KMS-11 (cell line): ENCODE measurements at regions not wholly inside any gene's neighbourhood (a gene's known extent, or its start where the extent isn't known, plus 50 kb on each side); places are given as distances from the start of the nearest gene placed in this dataset.

ENCODE experiments used
- H2AFZ ChIP-seq: fragments of 200-600 bp; sonication (generic); 2 replicates; pipeline ENCODE4 v1.6.1; 2016; ENCODE audit warnings: antibody characterized with exemption, mixed run types, low read depth
- H3K27ac ChIP-seq: fragments of 200-600 bp; sonication (generic); 2 replicates; pipeline ENCODE4 v1.6.1; 2016; ENCODE audit warnings: mild to moderate bottlenecking, mixed run types
- H3K27me3 ChIP-seq: fragments of 200-600 bp; sonication (generic); 2 replicates; pipeline ENCODE4 v1.6.1; 2017; ENCODE audit warnings: mild to moderate bottlenecking, low read depth, mixed run types, moderate library complexity; ENCODE audit not compliant: insufficient read depth
- H3K36me3 ChIP-seq: fragments of 200-600 bp; sonication (generic); 2 replicates; pipeline ENCODE4 v1.6.1; 2017; ENCODE audit warnings: mild to moderate bottlenecking, mixed run types; ENCODE audit not compliant: insufficient read depth
- H3K4me1 ChIP-seq: fragments of 200-600 bp; sonication (generic); 2 replicates; pipeline ENCODE4 v1.6.1; 2016; ENCODE audit warnings: mild to moderate bottlenecking, low read depth, mixed run types; ENCODE audit not compliant: poor library complexity, severe bottlenecking
- H3K4me2 ChIP-seq: fragments of 200-600 bp; sonication (generic); 2 replicates; pipeline ENCODE4 v1.7.0; 2016; ENCODE audit warnings: mild to moderate bottlenecking, mixed run types
- H3K4me3 ChIP-seq: fragments of 200-600 bp; sonication (generic); IDR thresholded peaks from 2 replicates; pipeline ENCODE4 v1.6.1; 2017; ENCODE audit warnings: low read depth, low read length, mixed read lengths; ENCODE audit not compliant: insufficient read depth
- H3K79me2 ChIP-seq: fragments of 200-600 bp; sonication (generic); 2 replicates; pipeline ENCODE4 v1.6.1; 2016; ENCODE audit warnings: low read depth, mixed run types; ENCODE audit not compliant: insufficient read depth
- H3K9ac ChIP-seq: fragments of 200-600 bp; sonication (generic); 2 replicates; pipeline ENCODE4 v1.6.1; 2016; ENCODE audit warnings: mild to moderate bottlenecking, mixed run types
- H4K20me1 ChIP-seq: fragments of 200-600 bp; sonication (generic); 2 replicates; pipeline ENCODE4 v1.6.1; 2016; ENCODE audit warnings: mild to moderate bottlenecking, mixed run types; ENCODE audit not compliant: insufficient read depth
- CTCF ChIP-seq: fragments of 200-600 bp; sonication (generic); conservative IDR thresholded peaks from 2 replicates; pipeline ENCODE4 v1.6.1; 2017; ENCODE audit warnings: low read depth, mild to moderate bottlenecking, antibody characterized with exemption, low read length, moderate library complexity, mixed read lengths

DNA sequence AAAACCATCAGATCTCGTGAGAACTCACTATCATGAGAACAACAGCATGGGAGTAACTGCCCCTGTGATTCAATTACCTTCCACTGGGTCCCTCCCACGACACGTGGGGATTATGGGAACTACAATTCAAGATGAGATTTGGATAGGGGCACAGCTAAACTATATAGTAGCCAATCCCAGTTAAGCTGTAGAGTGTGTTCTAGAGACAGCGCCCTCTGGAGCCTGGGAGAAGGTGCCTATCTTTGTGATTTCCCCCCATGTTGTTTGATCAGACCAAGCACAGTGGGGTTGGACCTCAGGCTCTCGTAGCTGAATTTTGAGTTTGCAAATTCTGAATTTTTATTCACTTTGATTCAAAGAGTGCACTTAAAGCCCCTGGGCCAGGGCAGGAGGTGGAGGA, 108.2 kb upstream of the TWIST2 start:
- Histone ChIP-seq H3K79me2 (no peaks in the 10 kb centered on the region), H3K4me3 (no peak overlapping the region), H4K20me1 (no peaks in the 10 kb centered on the region), H3K27ac (no peak overlapping the region), H3K9ac (no peak overlapping the region), H3K36me3 (no peaks in the 10 kb centered on the region), H3K4me2 (no peak overlapping the region), H2AFZ (no peak overlapping the region), H3K4me1 (no peaks in the 10 kb centered on the region), H3K27me3 (no peaks in the 10 kb centered on the region)
- TF ChIP-seq CTCF, result no peak

DNA sequence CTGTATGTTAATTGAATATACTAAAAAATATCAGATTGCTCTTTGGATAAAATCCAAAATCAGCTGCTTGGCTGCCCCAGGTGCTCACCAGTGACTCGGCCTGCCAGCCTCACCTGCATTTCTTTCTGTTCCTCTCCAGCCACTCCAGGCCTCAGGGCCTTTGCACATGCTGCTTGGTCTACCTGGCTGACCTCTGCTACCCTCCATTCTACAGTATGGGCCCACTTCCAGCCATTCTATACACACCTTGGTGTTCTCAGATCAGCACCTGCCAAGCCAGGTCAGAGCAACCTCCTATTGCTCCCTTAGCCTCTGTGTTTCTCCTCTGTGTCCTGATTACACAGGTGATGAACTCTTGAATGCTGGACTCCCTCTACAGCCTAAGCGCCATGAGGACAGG, 106.6 kb upstream of the TWIST2 start:
- no peaks in the 10 kb centered on the region for H3K4me1 ChIP-seq
- H3K4me2 ChIP-seq, result no peak overlapping the region
- H3K9ac ChIP-seq, result no peak overlapping the region
- H3K79me2 ChIP-seq, result no peaks in the 10 kb centered on the region
- H2AFZ ChIP-seq, result no peak overlapping the region
- H3K27me3 ChIP-seq, result no peaks in the 10 kb centered on the region
- no peaks in the 10 kb centered on the region for H4K20me1 ChIP-seq
- H3K27ac ChIP-seq, result no peak overlapping the region
- no peaks in the 10 kb centered on the region for H3K36me3 ChIP-seq
- H3K4me3 ChIP-seq, result no peak overlapping the region
- TF ChIP-seq CTCF, result no peak

- Histone ChIP-seq H3K9ac (no peak overlapping the region), H3K27ac (no peak overlapping the region), H3K79me2 (no peaks in the 10 kb centered on the region), H3K4me2 (no peak overlapping the region), H3K4me3 (no peak overlapping the region), H3K36me3 (no peaks in the 10 kb centered on the region), H3K4me1 (no peaks in the 10 kb centered on the region), H3K27me3 (no peaks in the 10 kb centered on the region), H2AFZ (no peak overlapping the region), H4K20me1 (no peaks in the 10 kb centered on the region)
- TF ChIP-seq CTCF, result no peak
Measured at GRCh38 chr2:238742066-238742465, 105.8 kb upstream of the TWIST2 start.

GRCh38 chr2:238742664-238743063, 105.2 kb upstream of the TWIST2 start:
- Histone ChIP-seq H3K4me3 (no peak overlapping the region), H4K20me1 (no peaks in the 10 kb centered on the region), H3K36me3 (no peaks in the 10 kb centered on the region), H3K27me3 (no peaks in the 10 kb centered on the region), H3K4me1 (no peaks in the 10 kb centered on the region), H3K9ac (no peak overlapping the region), H3K4me2 (no peak overlapping the region), H2AFZ (no peak overlapping the region), H3K27ac (no peak overlapping the region), H3K79me2 (no peaks in the 10 kb centered on the region)
- no peak for TF ChIP-seq CTCF
